Endothelial cell of umbilical vein (primary cell): ENCODE measurements at regions not wholly inside any gene's neighbourhood (a gene's known extent, or its start where the extent isn't known, plus 50 kb on each side); places are given as distances from the start of the nearest gene placed in this dataset.

ENCODE experiments used
- BruUV-seq: library from RNA; stranded (reverse); fragments of 400-500 nt; replicated peaks from 2 replicates; lab custom pipeline; 2021; lab: Mats Ljungman, UMichigan
- CTCF ChIA-PET: fragments of 300-600, 350-600 bp; sonication (Branson Sonifier 250); formaldehyde crosslinking; loops from one replicate; lab custom pipeline; 2021; ENCODE audit warnings: antibody characterized with exemption, inconsistent platforms; lab: Charles Lee
- POLR2A ChIA-PET: fragments of 300-600, 350-600 bp; sonication (Branson Sonifier 250); formaldehyde crosslinking; loops from one replicate; lab custom pipeline; 2021; ENCODE audit warnings: antibody characterized with exemption, inconsistent platforms; lab: Charles Lee
- DNase-seq: peaks from one replicate; pipeline ENCODE4 v3.0.0-alpha.2; 2011; ENCODE audit warnings: low read depth, low spot score
- FAIRE-seq: peaks from 2 replicates; lab custom pipeline; 2011; peaks lifted over from hg19 to GRCh38; lab: Jason Lieb, UNC
- H2AFZ ChIP-seq: 2 replicates; pipeline ENCODE4 v1.6.0; 2012; ENCODE audit warnings: low read depth, low read length, control low read depth, inconsistent platforms
- H3K27ac ChIP-seq: 2 replicates; pipeline ENCODE4 v1.5.1; 2011; ENCODE audit warnings: low read depth, mild to moderate bottlenecking, control low read depth, low read length, moderate library complexity; ENCODE audit not compliant: insufficient read depth
- H3K27me3 ChIP-seq, 2 experiments: 2 replicates each; pipeline versions ENCODE4 v1.6.0 to v1.6.1; 2011; ENCODE audit warnings: low read length in 2 of 2, mixed read lengths in 1 of 2; ENCODE audit not compliant: control insufficient read depth in 2 of 2, insufficient read depth in 2 of 2
- H3K36me3 ChIP-seq, 2 experiments: 2 replicates in 1 of 2; 3 replicates in 1 of 2; pipeline ENCODE4 v1.5.1; 2011; ENCODE audit warnings: low read length in 2 of 2, mild to moderate bottlenecking in 1 of 2, moderate library complexity in 1 of 2; ENCODE audit not compliant: control insufficient read depth in 2 of 2, insufficient read depth in 2 of 2; ENCODE audit errors: extremely low read depth in 1 of 2
- H3K4me1 ChIP-seq: 3 replicates; pipeline ENCODE4 v1.5.1; 2011; ENCODE audit warnings: mild to moderate bottlenecking, low read length; ENCODE audit not compliant: control insufficient read depth, insufficient read depth; ENCODE audit errors: extremely low read depth
- H3K4me2 ChIP-seq: 2 replicates; pipeline ENCODE4 v1.6.1; 2011; ENCODE audit warnings: low read length, control low read depth, mixed read lengths; ENCODE audit not compliant: insufficient read depth
- H3K4me3 ChIP-seq, 3 experiments: fragments of 200-600 bp in 1 of 3; sonication (generic), shearing (Covaris generic) in 1 of 3; replicated peaks in 1 of 3; 2 replicates each; pipeline ENCODE4 v1.5.1; 2011 to 2016; ENCODE audit warnings: control low read depth in 3 of 3, low read length in 3 of 3, mild to moderate bottlenecking in 2 of 3, inconsistent platforms in 1 of 3, low read depth in 1 of 3, moderate library complexity in 1 of 3; ENCODE audit not compliant: insufficient read depth in 1 of 3
- H3K79me2 ChIP-seq: 2 replicates; pipeline ENCODE4 v1.6.0; 2012; ENCODE audit warnings: low read length, inconsistent platforms; ENCODE audit not compliant: control insufficient read depth, insufficient read depth
- H3K9ac ChIP-seq: replicated peaks from 2 replicates; pipeline ENCODE3; 2011; ENCODE audit warnings: low read length, control low read depth; ENCODE audit not compliant: insufficient read depth; ENCODE audit errors: extremely low read depth
- H3K9me1 ChIP-seq: replicated peaks from 3 replicates; pipeline ENCODE4 v1.6.0; 2011; ENCODE audit warnings: mild to moderate bottlenecking, low read length; ENCODE audit not compliant: control insufficient read depth, insufficient read depth; ENCODE audit errors: extremely low read depth
- H3K9me3 ChIP-seq: replicated peaks from 2 replicates; pipeline ENCODE4 v1.5.1; 2012; ENCODE audit warnings: low read length, inconsistent platforms; ENCODE audit not compliant: control insufficient read depth, insufficient read depth
- H4K20me1 ChIP-seq: replicated peaks from 2 replicates; pipeline ENCODE3; 2011; ENCODE audit warnings: mild to moderate bottlenecking, low read length; ENCODE audit not compliant: control insufficient read depth, insufficient read depth; ENCODE audit errors: extremely low read depth
- EZH2 ChIP-seq: IDR thresholded peaks from 2 replicates; pipeline ENCODE4 v1.6.1; 2012; ENCODE audit warnings: borderline replicate concordance, low read depth, mild to moderate bottlenecking, moderate library complexity, low read length, inconsistent platforms; ENCODE audit not compliant: severe bottlenecking
- FOS ChIP-seq: IDR thresholded peaks from 2 replicates; pipeline ENCODE4 v1.6.1; 2011; ENCODE audit warnings: mild to moderate bottlenecking, low read length, moderate library complexity, borderline replicate concordance; ENCODE audit not compliant: insufficient read depth
- GATA2 ChIP-seq: IDR thresholded peaks from 2 replicates; pipeline ENCODE4 v1.7.0; 2011; ENCODE audit warnings: low read depth, mild to moderate bottlenecking, moderate library complexity, mixed read lengths, low read length; ENCODE audit not compliant: insufficient read length, insufficient read depth
- JUN ChIP-seq: IDR thresholded peaks from 2 replicates; pipeline ENCODE4 v1.6.1; 2011; ENCODE audit warnings: borderline replicate concordance, low read depth; ENCODE audit not compliant: insufficient read length, insufficient read depth
- MYC ChIP-seq: IDR thresholded peaks from one replicate; pipeline ENCODE4 v1.6.1; 2011; ENCODE audit warnings: mild to moderate bottlenecking, low read depth, low read length
- POLR2A ChIP-seq: IDR thresholded peaks from 2 replicates; pipeline ENCODE4 v1.6.1; 2012; ENCODE audit warnings: low read depth, mild to moderate bottlenecking, control low read depth, low read length
- POLR2AphosphoS5 ChIP-seq: IDR thresholded peaks from 2 replicates; pipeline ENCODE4 v1.6.1; 2012; ENCODE audit warnings: low read depth, mild to moderate bottlenecking, control low read depth, low read length, moderate library complexity; ENCODE audit not compliant: insufficient read depth
- dilution Hi-C: fragments of 300-500 bp; cut with MboI; formaldehyde crosslinking; loops from one replicate; pipeline ENCODE4 v1.15.0; 2019; ENCODE audit warnings: low sequenced_read_pairs; ENCODE audit not compliant: extremely low pct_ligation_motif_present
- intact Hi-C: fragments of 100-400 bp; cut with micrococcal nuclease; formaldehyde crosslinking; loops from one replicate; pipeline ENCODE4 v1.10.0; 2022
- TF ChIP-seq, protein P1 (sequence below), 2 donors: IDR thresholded peaks; 1 replicate in 1 of 2; 2 replicates in 1 of 2; pipeline ENCODE4 v1.5.1; 2011; ENCODE audit warnings: low read length in 2 of 2, mild to moderate bottlenecking in 2 of 2, moderate library complexity in 2 of 2, control low read depth in 1 of 2, inconsistent platforms in 1 of 2, low read depth in 1 of 2; ENCODE audit not compliant: insufficient read depth in 1 of 2; ENCODE audit errors: extremely low read depth in 1 of 2
- TF ChIP-seq, protein P2 (sequence below): IDR thresholded peaks from 2 replicates; pipeline ENCODE4 v1.6.1; 2011; ENCODE audit not compliant: insufficient read depth, insufficient read length

DNA sequence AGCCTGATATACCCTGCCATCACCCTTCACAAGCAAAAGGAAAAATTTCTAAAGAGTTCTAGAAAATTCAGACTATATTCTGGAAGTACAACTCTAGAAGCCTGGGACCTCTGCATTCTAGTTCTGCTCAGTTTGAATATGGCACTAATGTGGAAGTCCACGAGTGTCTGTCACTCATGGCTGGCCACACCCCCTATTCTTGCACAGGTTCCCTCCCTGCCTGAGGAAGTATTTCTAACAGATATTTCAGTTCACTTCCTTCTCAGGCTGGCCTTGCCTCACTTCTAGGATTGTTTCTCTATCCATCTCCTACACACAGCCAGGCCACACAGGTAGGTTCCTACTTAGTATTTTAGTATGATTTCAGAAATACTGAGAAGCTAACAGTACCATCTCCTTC lies 67.4 kb downstream of the PHLDA1 start:
- Histone ChIP-seq H3K9me3 (no peaks in the 10 kb centered on the region), H3K36me3 (no peaks in the 10 kb centered on the region), H3K4me3 (no peak overlapping the region), H3K4me1 (peaks cover 11% of the 10 kb centered on the region), H3K9me1 (no peaks in the 10 kb centered on the region), H3K79me2 (no peaks in the 10 kb centered on the region), H3K27me3 (no peaks in the 10 kb centered on the region), H3K27ac (no peak overlapping the region), H4K20me1 (no peaks in the 10 kb centered on the region), H3K4me2 (no peak overlapping the region), H3K9ac (no peak overlapping the region), H2AFZ (no peak overlapping the region)
- ChIA-PET POLR2A (no interaction called here), CTCF (no interaction called here)
- no peak for FAIRE-seq
- no TSS peak for BruUV-seq
- intact Hi-C loops (no loop called here), dilution Hi-C loops (no loop called here)
- no peak for TF ChIP-seq MYC
- TF ChIP-seq FOS, result no peak
- TF ChIP-seq, protein P1, sequence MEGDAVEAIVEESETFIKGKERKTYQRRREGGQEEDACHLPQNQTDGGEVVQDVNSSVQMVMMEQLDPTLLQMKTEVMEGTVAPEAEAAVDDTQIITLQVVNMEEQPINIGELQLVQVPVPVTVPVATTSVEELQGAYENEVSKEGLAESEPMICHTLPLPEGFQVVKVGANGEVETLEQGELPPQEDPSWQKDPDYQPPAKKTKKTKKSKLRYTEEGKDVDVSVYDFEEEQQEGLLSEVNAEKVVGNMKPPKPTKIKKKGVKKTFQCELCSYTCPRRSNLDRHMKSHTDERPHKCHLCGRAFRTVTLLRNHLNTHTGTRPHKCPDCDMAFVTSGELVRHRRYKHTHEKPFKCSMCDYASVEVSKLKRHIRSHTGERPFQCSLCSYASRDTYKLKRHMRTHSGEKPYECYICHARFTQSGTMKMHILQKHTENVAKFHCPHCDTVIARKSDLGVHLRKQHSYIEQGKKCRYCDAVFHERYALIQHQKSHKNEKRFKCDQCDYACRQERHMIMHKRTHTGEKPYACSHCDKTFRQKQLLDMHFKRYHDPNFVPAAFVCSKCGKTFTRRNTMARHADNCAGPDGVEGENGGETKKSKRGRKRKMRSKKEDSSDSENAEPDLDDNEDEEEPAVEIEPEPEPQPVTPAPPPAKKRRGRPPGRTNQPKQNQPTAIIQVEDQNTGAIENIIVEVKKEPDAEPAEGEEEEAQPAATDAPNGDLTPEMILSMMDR (IDR thresholded peaks at IDR 0.05; ENCODE audit: extremely low read depth in 1 of 2, insufficient read depth in 1 of 2, low read depth in 1 of 2, low read length in 2 of 2), result no peak
- TF ChIP-seq, protein P2, sequence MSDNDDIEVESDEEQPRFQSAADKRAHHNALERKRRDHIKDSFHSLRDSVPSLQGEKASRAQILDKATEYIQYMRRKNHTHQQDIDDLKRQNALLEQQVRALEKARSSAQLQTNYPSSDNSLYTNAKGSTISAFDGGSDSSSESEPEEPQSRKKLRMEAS, result no peak
- TF ChIP-seq EZH2, result no peak
- TF ChIP-seq GATA2, result no peak
- TF ChIP-seq POLR2A, result no peak
- no peak for TF ChIP-seq JUN
- TF ChIP-seq POLR2AphosphoS5, result no peak
- DNase-seq, result no peak
